Breast epithelium (tissue), 4 donors: ENCODE measurements at regions not wholly inside any gene's neighbourhood (a gene's known extent, or its start where the extent isn't known, plus 50 kb on each side); places are given as distances from the start of the nearest gene placed in this dataset.

Source experiments
- DNase-seq, 2 donors: peaks; one replicate each; pipeline ENCODE4 v3.0.0-alpha.2; 2019; ENCODE audit warnings: low spot score in 2 of 2
- H3K27ac ChIP-seq, 2 donors: fragments of 200-600 bp; sonication (generic) in 1 of 2; one replicate each; pipeline ENCODE4 v1.5.1; 2016 to 2019; ENCODE audit warnings: mild to moderate bottlenecking in 1 of 2
- H3K27me3 ChIP-seq, 2 donors: fragments of 200-600 bp; sonication (generic) in 1 of 2; one replicate each; pipeline versions ENCODE4 v1.5.1 to v1.6.0; 2017 to 2019; ENCODE audit warnings: control low read depth in 1 of 2, mild to moderate bottlenecking in 1 of 2
- H3K36me3 ChIP-seq: fragments of 200-600 bp; one replicate; pipeline ENCODE4 v1.5.1; 2019
- H3K4me1 ChIP-seq, 2 donors: fragments of 200-600 bp; sonication (generic); one replicate each; pipeline ENCODE4 v1.5.1; 2016 to 2019; ENCODE audit warnings: control low read depth in 1 of 2
- H3K4me3 ChIP-seq, 3 donors: fragments of 200-600 bp; sonication (generic); 1 replicate in 2 of 3; 2 replicates in 1 of 3; pipeline ENCODE4 v1.5.1; 2016 to 2019; ENCODE audit warnings: mild to moderate bottlenecking in 3 of 3, moderate library complexity in 2 of 3
- H3K9me3 ChIP-seq, 2 donors: fragments of 200-600 bp; sonication (generic) in 1 of 2; one replicate each; pipeline ENCODE4 v1.5.1; 2016 to 2019; ENCODE audit warnings: control low read depth in 1 of 2
- CTCF ChIP-seq, 3 donors: fragments of 450-650 bp; IDR thresholded peaks; one replicate each; pipeline ENCODE4 v1.5.1; 2016 to 2017; ENCODE audit warnings: antibody characterized with exemption in 3 of 3, mild to moderate bottlenecking in 3 of 3, moderate library complexity in 3 of 3
- POLR2A ChIP-seq: fragments of 450-650 bp; IDR thresholded peaks from one replicate; pipeline ENCODE4 v1.6.1; 2016; ENCODE audit warnings: antibody characterized with exemption, mild to moderate bottlenecking, moderate library complexity
- POLR2AphosphoS5 ChIP-seq, 3 donors: sonication (generic); formaldehyde crosslinking; IDR thresholded peaks; one replicate each; pipeline ENCODE4 v1.6.1; 2017; ENCODE audit warnings: antibody characterized with exemption in 3 of 3
- intact Hi-C: fragments of 100-400 bp; cut with DNase I; formaldehyde crosslinking; loops from one replicate; pipeline ENCODE4 v1.15.1; 2023; ENCODE audit warnings: low total_unique reads

GRCh38 chr10:8349610-8350249 lies 295.2 kb downstream of the GATA3 start:
- Histone ChIP-seq H3K36me3 (no peaks in the 10 kb centered on the region), H3K4me3 (no peak overlapping the region), H3K4me1 (no peaks in the 10 kb centered on the region), H3K27ac (no peak overlapping the region), H3K9me3 (no peaks in the 10 kb centered on the region), H3K27me3 (no peaks in the 10 kb centered on the region)
- TF ChIP-seq CTCF (IDR thresholded peaks at IDR 0.05) (no peak), POLR2AphosphoS5 (IDR thresholded peaks at IDR 0.05) (no peak), POLR2A (no peak)
- DNase-seq = no peak
- intact Hi-C loops = no loop called here

GRCh38 chr10:8350250-8350967 lies 295.9 kb downstream of the GATA3 start:
- H3K36me3 ChIP-seq = no peaks in the 10 kb centered on the region
- no peak overlapping the region for H3K27ac ChIP-seq
- no peaks in the 10 kb centered on the region for H3K4me1 ChIP-seq
- intact Hi-C loops = no loop called here
- no peak overlapping the region for H3K4me3 ChIP-seq
- no peaks in the 10 kb centered on the region for H3K9me3 ChIP-seq
- DNase-seq = no peak
- H3K27me3 ChIP-seq = no peaks in the 10 kb centered on the region
- TF ChIP-seq POLR2A (no peak), CTCF (IDR thresholded peaks at IDR 0.05) (no peak), POLR2AphosphoS5 (IDR thresholded peaks at IDR 0.05) (no peak)

- no peak overlapping the region for H3K4me3 ChIP-seq
- H3K4me1 ChIP-seq = no peaks in the 10 kb centered on the region
- no peak overlapping the region for H3K27ac ChIP-seq
- no peak for DNase-seq
- TF ChIP-seq POLR2AphosphoS5 (IDR thresholded peaks at IDR 0.05) (no peak), CTCF (IDR thresholded peaks at IDR 0.05) (no peak), POLR2A (no peak)
- no peaks in the 10 kb centered on the region for H3K36me3 ChIP-seq
- H3K9me3 ChIP-seq = no peaks in the 10 kb centered on the region
- intact Hi-C loops = no loop called here
- no peaks in the 10 kb centered on the region for H3K27me3 ChIP-seq
Observed at GRCh38 chr10:8352171-8353075, 297.9 kb downstream of the GATA3 start.

- DNase-seq = no peak
- Histone ChIP-seq H3K36me3 (no peaks in the 10 kb centered on the region), H3K4me1 (no peaks in the 10 kb centered on the region), H3K27ac (no peak overlapping the region), H3K9me3 (no peaks in the 10 kb centered on the region), H3K4me3 (no peak overlapping the region), H3K27me3 (no peaks in the 10 kb centered on the region)
- intact Hi-C loops = no loop called here
- TF ChIP-seq CTCF (IDR thresholded peaks at IDR 0.05) (no peak), POLR2AphosphoS5 (IDR thresholded peaks at IDR 0.05) (no peak), POLR2A (no peak)
Observed at GRCh38 chr10:8356283-8356682, 301.8 kb downstream of the GATA3 start.
